ENCODE measurements at regions not wholly inside any gene's neighbourhood (a gene's known extent, or its start where the extent isn't known, plus 50 kb on each side); places are given as distances from the start of the nearest gene placed in this dataset.
"Not testable (repeated sequence)": the region's sequence is repeated elsewhere in the genome, so short reads cannot be mapped to it uniquely, and the experiment has no call there.

DNA sequence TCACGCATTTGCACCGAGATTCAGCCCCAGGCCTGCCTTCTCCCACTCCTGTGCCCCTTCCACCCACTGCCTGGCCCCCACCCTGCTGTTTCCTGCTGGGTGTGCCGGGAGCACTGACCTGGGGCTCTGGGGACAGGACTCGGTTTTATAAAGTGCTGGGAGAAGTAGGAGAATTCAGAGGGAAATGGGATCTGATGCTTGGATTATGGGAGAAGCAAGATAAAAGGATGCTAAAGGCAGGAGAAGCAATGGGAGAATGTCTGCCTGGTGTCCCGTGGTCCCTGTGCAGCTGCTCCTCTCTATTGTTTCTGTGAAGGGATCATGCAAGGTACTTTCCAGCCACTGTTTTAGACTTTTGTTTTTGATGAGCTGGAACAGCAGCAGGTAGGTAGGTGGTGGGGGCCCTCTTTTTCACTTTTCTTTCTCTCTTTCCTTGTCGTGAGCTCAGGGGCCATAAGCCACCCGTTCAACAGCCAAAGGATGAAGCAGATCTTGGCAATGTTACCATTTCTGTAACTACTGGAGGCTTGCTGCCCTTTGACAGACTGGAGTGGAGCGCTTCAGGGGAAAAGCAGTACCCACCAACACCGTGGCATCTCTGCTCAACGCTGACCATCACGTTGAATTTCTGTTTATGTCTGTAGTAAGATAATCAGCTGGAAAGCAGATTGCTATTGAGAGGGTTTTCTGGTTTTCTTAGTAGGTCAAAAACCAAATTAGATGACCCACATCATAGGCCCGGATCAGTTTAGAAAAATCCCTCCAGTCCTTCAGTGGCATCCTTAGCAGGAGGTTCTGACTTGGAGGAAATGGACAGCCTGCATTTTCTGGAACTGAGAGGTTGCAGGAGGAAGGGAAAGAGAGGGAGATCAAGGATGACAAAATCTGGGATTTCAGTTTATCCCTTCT lies 63.8 kb upstream of the ENPP6 start:
- no peak for DNase-seq (ENCODE audit: low read depth in 2 of 2)

DNA sequence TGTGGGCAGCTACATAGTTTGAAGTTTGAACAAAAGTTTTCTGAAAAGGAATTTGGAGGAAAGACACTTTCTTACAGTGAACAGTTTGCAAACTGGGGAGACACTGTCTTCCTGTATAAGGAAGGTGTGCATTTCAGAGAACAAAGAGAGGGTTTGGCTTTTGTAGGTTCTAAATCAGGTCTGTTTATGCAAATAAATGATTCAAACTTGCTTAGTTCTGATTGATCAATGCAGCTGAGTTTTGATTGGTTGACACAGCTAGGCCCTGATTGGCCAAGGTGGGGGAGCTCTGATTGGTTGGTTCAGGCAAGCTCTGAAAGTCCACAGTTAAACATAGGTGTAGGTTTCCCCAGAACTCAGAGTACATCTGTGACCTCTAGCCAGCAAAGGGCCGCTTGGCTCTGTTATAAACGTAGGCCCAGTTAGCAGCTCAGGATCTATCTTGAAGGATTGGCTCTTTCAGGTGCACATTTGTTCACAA lies 63.0 kb upstream of the ENPP6 start:
- DNase-seq (ENCODE audit: low read depth in 2 of 2): no peak

DNA sequence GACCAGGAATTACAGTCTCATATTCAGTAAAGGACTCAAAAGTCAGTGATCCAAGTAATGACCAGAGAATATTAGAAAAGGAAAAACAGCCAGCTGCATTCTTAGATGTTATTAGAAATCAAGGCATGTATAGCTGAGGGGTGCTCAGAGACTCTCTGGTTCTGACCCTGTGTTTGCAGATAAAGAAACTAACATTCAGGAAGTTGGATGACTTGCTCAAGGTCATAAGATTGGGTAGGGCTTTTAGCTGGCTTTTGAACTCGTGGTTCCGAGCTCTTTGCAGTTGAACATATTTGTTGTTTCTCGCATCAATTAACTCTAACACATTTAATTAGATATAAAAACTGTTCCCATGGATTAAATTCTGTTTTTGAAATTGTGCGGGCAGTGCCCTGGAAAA lies 62.5 kb upstream of the ENPP6 start:
- no peak for DNase-seq (ENCODE audit: low read depth in 2 of 2)

DNA sequence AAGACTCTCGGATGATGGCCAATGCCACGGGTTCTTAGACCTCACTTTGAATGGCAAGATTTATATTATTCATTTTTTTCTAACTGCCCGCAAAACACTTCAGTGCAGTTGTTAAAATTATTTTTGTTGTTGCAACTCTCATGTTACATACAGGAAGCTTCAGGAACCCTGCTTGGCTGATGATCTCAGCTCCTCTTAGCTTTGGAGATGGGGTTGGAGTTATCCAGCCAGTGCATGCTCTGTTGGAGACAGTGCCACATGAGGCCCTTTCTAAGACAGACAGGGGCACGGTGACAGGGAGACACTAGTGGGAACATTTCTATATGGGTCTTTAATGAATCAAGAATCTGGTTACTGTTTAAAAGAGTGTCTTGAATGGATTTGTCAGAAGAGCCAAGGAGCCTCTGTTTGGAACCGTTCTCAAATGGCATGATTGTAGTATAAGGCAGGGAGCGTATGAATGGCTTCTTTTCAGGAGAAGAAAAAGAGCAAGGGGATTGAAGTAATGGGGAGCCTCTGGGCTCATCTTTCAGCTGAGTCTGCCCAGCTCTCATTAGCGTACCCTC lies 61.9 kb upstream of the ENPP6 start:
- DNase-seq (ENCODE audit: low read depth in 2 of 2): no peak

DNA sequence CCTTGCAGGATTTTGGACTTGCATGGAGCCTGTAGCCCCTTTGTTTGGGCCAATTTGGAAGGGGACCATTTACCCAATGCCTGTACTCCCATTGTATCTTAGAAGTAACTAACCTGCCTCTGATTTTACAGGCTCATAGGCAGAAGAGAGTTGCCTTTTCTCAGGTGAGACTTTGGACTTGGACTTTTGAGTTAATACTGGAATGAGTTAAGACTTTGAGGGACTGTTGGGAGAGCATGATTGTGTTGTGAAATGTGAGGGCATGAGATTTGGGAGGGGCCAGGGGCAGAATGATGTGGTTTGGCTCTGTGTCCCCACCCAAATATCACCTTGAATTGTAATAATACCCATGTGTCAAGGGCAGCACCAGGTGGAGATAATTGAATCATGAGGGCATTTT lies 60.1 kb upstream of the ENPP6 start:
- DNase-seq (ENCODE audit: low read depth in 2 of 2): not testable (repeated sequence)

DNA sequence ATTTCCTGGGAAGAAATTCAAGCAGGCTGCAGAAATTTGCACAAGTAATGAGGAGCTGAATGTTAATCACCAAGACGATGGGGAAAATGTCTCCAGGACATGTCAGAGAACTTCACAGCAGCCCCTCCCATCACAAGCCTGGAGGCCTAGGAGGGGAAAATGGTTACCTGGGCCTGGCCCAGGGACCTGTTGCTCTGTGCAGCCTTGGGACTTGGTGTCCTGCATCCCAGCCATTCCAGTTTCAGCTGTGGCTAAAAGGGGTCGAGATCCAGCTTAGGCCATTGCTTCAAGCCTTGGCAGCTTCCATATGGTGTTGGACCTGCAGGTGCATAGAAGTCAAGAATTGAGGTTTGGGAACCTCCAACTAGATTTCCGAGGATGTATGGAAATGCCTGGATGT lies 59.3 kb upstream of the ENPP6 start:
- DNase-seq (ENCODE audit: low read depth in 2 of 2): not testable (repeated sequence)

DNA sequence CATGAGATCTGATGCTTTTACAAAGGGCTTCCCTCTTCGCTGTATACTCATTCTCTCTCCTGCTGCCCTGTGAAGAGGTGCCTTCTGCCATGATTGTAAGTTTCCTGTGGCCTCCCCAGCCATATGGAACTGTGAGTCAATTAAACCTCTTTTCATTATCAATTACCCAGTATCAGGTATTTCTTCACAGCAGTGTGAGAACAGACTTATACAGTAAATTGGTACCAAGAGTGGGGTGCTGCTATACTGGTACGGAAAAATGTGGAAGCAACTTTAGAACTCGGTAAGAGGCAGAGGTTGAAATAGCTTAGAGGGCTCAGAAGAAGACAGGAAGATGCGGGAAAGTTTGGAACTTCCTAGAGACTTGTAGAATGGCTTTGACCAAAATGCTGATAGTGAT lies 58.7 kb upstream of the ENPP6 start:
- not testable (repeated sequence) for DNase-seq (ENCODE audit: low read depth in 2 of 2)

DNA sequence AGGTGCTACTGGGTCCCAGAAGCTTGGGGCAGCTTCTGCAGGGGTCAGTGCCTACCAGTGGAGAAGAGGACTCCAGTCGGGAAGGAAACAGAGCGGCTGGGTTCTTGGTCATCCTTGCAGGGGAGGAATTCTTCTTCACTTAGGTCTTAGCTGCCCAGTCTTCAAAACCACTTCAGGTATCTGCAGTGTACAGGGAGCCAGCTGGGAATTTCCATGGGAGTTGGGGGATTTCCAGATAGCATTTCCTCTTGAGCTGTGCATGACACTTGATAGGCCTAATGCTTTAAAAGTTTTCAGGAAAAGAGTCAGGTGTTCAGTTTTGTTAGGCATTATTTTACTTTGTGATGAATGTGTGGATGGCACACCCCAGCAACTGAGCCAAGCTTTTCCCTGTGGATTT lies 58.1 kb upstream of the ENPP6 start:
- DNase-seq (ENCODE audit: low read depth in 2 of 2): no peak

DNA sequence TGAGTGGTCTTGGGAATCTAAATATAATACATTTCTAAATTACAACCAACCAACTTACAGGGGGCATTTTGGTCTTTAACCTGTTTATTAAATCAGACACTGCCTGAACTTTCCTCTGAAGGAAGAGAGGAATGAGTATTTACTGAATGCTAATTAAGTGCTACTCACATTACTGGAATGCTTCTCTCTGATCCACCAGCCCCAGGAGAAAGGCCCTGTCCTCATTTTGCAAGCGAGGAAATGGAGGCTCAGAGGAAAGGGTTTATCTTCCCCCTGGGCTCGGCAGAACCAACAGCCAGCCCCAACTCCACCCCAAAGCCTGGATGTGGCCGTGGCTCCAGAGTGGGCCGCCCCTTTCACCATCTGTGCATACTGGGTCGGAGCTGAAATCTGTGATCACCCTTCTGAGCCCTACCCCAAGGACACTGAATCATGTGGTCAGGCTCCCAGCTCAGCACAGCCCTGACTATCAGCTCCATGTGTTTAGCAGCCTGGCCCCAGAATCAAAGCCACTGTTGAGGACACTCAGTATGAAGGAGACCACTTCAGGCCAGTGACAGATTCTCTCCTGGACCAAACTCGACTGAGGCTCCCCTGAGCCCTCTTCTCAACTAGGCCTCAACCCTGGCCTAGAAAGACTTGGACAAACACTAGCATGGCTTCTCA lies 56.7 kb upstream of the ENPP6 start:
- DNase-seq (ENCODE audit: low read depth in 2 of 2): no peak

DNA sequence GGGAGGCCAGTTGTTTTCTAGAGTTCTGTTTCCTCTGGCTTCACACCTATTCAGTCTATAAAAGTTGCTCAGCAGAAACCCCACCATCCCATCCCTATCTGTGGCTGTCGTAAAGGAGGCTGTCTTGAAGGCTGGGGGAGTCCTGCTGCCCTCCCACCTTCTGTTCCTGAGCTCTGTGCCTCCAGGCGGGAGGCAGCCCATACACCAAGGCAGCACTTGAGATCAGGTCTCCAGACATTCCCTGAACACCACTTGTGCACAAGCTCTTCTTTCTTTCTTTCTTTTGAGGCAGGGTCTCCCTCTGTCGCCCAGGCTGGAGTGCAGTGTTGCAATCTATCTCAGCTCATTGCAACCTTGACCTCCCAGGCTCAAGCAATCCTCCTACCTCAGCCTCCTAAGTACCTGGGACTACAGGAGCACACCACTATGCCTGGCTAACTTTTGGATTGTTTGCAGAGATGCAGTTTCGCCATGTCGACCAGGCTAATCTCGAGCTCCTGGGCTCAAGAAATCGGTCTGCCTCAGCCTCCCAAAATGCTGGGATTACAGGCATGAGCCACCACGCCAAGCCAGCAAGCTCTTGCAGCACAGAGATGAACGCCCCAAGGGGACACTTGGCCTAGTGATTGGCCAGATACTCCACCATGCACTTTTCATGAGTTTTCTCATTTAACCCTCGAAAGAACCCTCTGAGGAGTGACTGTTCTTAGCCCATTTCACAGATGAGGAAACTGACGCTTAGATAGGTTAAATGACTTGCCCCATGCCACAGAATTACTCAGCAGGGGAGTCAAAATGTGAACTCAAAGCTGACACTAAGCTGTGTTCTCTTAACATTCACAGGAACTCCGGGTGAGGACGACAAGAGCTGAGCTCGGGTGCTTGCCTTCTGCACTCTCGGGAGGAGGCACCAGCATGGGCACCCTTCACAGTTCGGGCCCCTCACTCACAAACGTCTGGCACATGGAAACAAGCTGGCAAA lies 55.8 kb upstream of the ENPP6 start:
- DNase-seq (ENCODE audit: low read depth in 2 of 2): no peak

DNA sequence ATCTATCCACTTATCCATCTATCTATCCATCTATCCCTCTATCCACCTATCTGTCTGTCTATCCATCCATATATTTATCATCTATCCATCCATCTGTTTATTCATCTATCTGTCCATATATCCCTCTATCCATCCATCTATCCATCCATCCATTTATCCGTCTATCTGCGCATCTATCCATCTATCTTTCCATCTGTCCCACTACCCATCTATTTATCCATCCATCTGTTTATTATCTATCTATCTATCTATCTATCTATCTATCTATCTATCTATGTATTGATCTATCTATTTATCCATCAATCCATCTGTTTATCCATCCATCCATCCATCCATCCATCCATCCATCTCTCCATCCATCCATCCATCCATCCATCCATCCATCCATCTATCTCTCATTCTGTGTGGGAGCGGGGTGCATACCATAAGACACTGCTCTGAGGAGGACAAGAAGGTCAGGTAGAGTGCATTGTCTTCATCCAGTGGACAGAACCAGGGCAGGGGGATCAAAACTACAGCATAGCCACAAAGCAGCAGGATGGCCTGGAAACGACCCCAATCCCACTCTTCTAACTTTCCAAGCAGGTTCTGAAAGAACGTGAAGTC lies 53.2 kb upstream of the ENPP6 start:
- DNase-seq (ENCODE audit: low read depth in 2 of 2): no peak

DNA sequence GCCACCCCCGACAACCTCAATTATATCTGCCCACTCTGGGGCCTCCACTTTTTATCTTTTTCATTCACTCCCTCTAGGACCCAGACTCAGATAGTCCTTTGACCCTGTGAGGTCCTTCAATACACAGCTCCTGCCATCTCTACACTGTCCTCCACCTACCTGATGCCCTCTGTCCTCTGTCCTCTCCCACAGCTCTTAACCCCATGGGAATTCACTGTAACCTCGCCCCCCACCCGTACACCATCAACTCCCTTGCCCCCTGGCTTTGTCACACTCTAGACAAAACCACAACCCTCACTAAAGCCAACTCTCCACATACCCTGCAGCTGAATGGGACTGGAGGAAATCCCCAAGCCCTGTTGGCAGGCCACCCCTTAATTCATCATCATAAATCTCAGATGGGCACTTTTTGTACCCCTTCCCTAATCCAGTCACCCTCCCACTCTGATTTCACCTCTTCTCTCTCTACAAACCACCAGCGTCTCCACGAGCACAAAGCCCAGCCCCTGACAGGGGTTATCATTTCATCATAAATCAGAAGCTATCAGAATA lies 52.3 kb upstream of the ENPP6 start:
- no peak for DNase-seq (ENCODE audit: low read depth in 2 of 2)

DNA sequence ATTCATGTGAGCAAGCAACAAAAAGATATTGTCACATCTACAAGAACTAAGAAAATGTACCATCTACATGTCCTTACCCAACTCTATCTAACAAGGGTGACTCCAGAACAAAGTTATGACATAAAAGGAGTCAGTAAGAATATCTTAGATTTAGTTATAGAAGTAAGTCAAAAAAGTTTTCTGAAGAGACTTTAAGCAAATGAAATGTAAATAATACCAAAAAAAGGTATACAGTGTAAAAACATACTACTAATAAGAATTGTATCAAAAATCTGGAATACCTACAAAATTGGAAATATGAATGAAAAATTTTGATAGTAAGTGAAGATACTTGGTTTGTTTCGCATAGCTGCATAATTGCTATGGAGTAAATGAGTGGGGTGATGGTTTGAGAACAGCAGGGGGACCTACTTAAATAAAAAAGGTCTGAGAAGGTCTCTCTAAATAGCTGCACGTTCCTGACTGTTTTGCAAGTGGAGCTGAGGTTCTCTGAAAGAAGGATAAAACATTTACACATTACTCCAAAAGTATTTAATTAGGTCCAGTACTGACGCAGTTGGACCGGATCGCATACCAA lies 51.0 kb upstream of the ENPP6 start:
- DNase-seq (ENCODE audit: low read depth in 2 of 2): no peak

DNA sequence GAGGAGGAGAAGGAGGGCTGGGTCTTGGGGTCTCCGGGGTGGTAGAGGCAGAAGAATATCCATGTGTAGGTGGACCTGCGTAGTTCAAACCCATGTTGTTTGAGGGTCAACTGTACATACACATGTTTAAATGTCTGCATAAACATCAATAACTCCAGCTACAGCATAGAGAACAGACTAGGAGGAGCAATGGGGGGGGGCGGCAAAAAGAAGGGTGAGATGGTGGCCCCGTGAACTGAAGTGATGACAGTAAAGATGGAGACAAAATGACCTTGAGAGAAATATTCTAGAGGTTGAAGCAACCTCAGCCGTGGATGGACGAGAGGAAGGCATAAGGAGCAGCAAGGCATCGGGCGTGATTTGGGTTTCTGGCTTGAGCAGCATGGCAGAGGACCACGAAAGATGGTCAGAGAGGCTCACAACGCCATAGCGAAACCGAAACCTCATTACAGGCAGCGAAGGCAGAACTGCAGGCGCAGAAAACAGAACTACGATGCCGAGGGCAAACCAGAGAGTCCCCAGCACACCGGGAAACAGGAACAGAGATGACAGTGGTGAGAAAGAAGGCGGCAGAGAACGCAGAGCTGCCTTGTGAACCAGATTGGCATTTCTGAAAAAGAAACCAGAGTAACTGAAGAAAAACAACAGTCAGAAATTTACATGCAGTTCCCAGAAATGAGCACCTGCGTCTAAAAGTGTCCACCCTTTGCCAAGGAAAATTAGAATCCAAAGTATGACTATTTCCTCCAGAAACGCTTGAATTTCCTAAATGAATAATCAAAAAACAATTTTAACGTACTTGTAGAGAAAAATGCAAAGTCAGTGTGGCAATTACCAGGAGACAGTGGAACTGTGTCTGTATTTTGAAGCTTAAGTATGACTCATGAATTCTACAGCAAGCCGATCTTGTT lies 50.3 kb upstream of the ENPP6 start:
- peak; percentile 68 to 73 for DNase-seq (ENCODE audit: low read depth in 2 of 2)

Measured in stimulated activated CD8-positive, alpha-beta memory T cell treated with anti-CD3 and anti-CD28 coated beads, Interleukin-15, amount 100 ng/mL, for 48 hours (primary cell).